HepG2 (cell line): ENCODE measurements at regions not wholly inside any gene's neighbourhood (a gene's known extent, or its start where the extent isn't known, plus 50 kb on each side); places are given as distances from the start of the nearest gene placed in this dataset.

Experiments used
- ATAC-seq: fragments of 200-7000 bp; cut with Tn5 transposase; 3 replicates; pipeline ENCODE4 v1.9.1; 2020; ENCODE audit warnings: mild to moderate bottlenecking, moderate library complexity
- BruUV-seq: library from RNA; stranded (reverse); fragments of 400-500 nt; replicated peaks from 2 replicates; lab custom pipeline; 2021; lab: Mats Ljungman, UMichigan
- CTCF ChIA-PET: fragments of 300-600 bp; formaldehyde crosslinking; extraction: SDS; loops from one replicate; lab custom pipeline; 2021; ENCODE audit warnings: low total read pairs, inconsistent platforms, low intra/inter-chr PET ratio; lab: Yijun Ruan, JAX
- POLR2A ChIA-PET: fragments of 350-600 bp; sonication (Branson Sonifier 250); formaldehyde crosslinking; loops from one replicate; lab custom pipeline; 2020; ENCODE audit warnings: antibody characterized with exemption, inconsistent platforms; lab: Yijun Ruan, JAX
- DNase-seq: peaks from one replicate; pipeline ENCODE4 v3.0.0-alpha.2; 2015; ENCODE audit warnings: low spot score
- FAIRE-seq: peaks from 3 replicates; lab custom pipeline; 2011; peaks lifted over from hg19 to GRCh38; lab: Jason Lieb, UNC
- H2AFZ ChIP-seq: one replicate; pipeline ENCODE4 v1.6.1; 2011; ENCODE audit warnings: low read length, inconsistent platforms
- H3K27ac ChIP-seq: fragments of 300-600 bp; 3 replicates; pipeline ENCODE4 v1.8.0; 2011; ENCODE audit warnings: mixed run types, mild to moderate bottlenecking, mixed read lengths, low read length, inconsistent platforms; ENCODE audit not compliant: insufficient read depth; ENCODE audit errors: extremely low read length
- H3K27me3 ChIP-seq, 2 experiments: fragments of 200-600 bp in 1 of 2; 2 replicates in 1 of 2; 3 replicates in 1 of 2; pipeline versions ENCODE4 v1.6.0 to v1.8.0; 2011; ENCODE audit warnings: low read length in 2 of 2, mild to moderate bottlenecking in 2 of 2, moderate library complexity in 2 of 2, inconsistent platforms in 1 of 2; ENCODE audit not compliant: insufficient read depth in 2 of 2, control insufficient read depth in 1 of 2
- H3K36me3 ChIP-seq, 2 experiments: fragments of 200-600 bp in 1 of 2; replicated peaks in 1 of 2; 2 replicates in 1 of 2; 3 replicates in 1 of 2; pipeline versions ENCODE4 v1.5.1 to v1.8.0; 2011; ENCODE audit warnings: low read length in 2 of 2, inconsistent platforms in 1 of 2; ENCODE audit not compliant: insufficient read depth in 2 of 2, control insufficient read depth in 1 of 2
- H3K4me1 ChIP-seq: 2 replicates; pipeline ENCODE4 v1.5.1; 2012; ENCODE audit warnings: low read length, inconsistent platforms; ENCODE audit not compliant: insufficient read depth
- H3K4me2 ChIP-seq: 2 replicates; pipeline ENCODE4 v1.6.0; 2011; ENCODE audit warnings: low read depth, low read length, inconsistent platforms
- H3K4me3 ChIP-seq, 3 experiments: fragments of 200-600 bp in 1 of 3; sonication (generic), shearing (Covaris generic) in 1 of 3; replicated peaks in 1 of 3; 2 replicates each; pipeline ENCODE4 v1.5.1; 2011 to 2016; ENCODE audit warnings: low read length in 3 of 3, inconsistent platforms in 2 of 3, low read depth in 2 of 3, mild to moderate bottlenecking in 2 of 3, control low read depth in 1 of 3, mixed read lengths in 1 of 3; ENCODE audit not compliant: insufficient read depth in 1 of 3
- H3K79me2 ChIP-seq: one replicate; pipeline ENCODE4 v1.6.1; 2011; ENCODE audit warnings: low read length, inconsistent platforms; ENCODE audit not compliant: insufficient read depth
- H3K9ac ChIP-seq: 2 replicates; pipeline ENCODE4 v1.6.0; 2011; ENCODE audit warnings: mild to moderate bottlenecking, low read depth, low read length, inconsistent platforms; ENCODE audit not compliant: insufficient read depth
- H3K9me3 ChIP-seq: 2 replicates; pipeline ENCODE4 v1.5.1; 2012; ENCODE audit warnings: mild to moderate bottlenecking, low read length
- H4K20me1 ChIP-seq: 2 replicates; pipeline ENCODE4 v1.6.0; 2011; ENCODE audit warnings: inconsistent platforms, mild to moderate bottlenecking, low read length, moderate library complexity; ENCODE audit not compliant: insufficient read depth
- MXD1 ChIP-seq: sonication (generic); formaldehyde crosslinking; IDR thresholded peaks from 2 replicates; pipeline ENCODE4 v1.4.0; 2020; ENCODE audit warnings: mild to moderate bottlenecking, missing genetic modification reagents
- REL ChIP-seq: sonication (generic); formaldehyde crosslinking; conservative IDR thresholded peaks from 2 replicates; pipeline ENCODE4 v1.8.0; 2022; ENCODE audit warnings: mild to moderate bottlenecking, missing genetic modification reagents, moderate library complexity
- STAG1 ChIP-seq: sonication (generic); formaldehyde crosslinking; IDR thresholded peaks from 2 replicates; pipeline ENCODE4 v1.4.0; 2020; ENCODE audit warnings: missing genetic modification reagents
- THAP9 ChIP-seq: sonication (generic); formaldehyde crosslinking; IDR thresholded peaks from 2 replicates; pipeline ENCODE4; 2020; ENCODE audit warnings: missing genetic modification reagents, mild to moderate bottlenecking, borderline replicate concordance
- ZBTB38 ChIP-seq: sonication (generic); formaldehyde crosslinking; IDR thresholded peaks from 2 replicates; pipeline ENCODE4 v1.5.1; 2020; ENCODE audit warnings: mild to moderate bottlenecking, missing genetic modification reagents
- ZNF326 ChIP-seq: sonication (generic); formaldehyde crosslinking; IDR thresholded peaks from 2 replicates; pipeline ENCODE4 v1.4.0; 2020; ENCODE audit warnings: missing genetic modification reagents, borderline replicate concordance
- ZNF33A ChIP-seq: sonication (generic); formaldehyde crosslinking; IDR thresholded peaks from 2 replicates; pipeline ENCODE4 v1.5.1; 2020; ENCODE audit warnings: missing genetic modification reagents, mild to moderate bottlenecking, moderate library complexity, borderline replicate concordance
- ZNF572 ChIP-seq: sonication (generic); formaldehyde crosslinking; IDR thresholded peaks from 2 replicates; pipeline ENCODE4 v1.5.1; 2020; ENCODE audit warnings: mild to moderate bottlenecking, missing genetic modification reagents
- ZNF614 ChIP-seq: IDR thresholded peaks from 2 replicates; pipeline ENCODE4 v1.6.1; 2018; ENCODE audit warnings: missing biosample characterization, missing genetic modification reagents, inconsistent platforms, borderline replicate concordance
- ZNF766 ChIP-seq: sonication (generic); formaldehyde crosslinking; IDR thresholded peaks from 2 replicates; pipeline ENCODE4 v1.5.0; 2020; ENCODE audit warnings: missing genetic modification reagents, borderline replicate concordance
- WGBS: methylation state at CpG from one replicate; pipeline ENCODE4 v1.1.6; 2017; ENCODE audit warnings: low lambda C conversion rate; 5-methylcytosine and 5-hydroxymethylcytosine counted together
- in situ Hi-C: cut with HindIII; loops from 2 replicates; pipeline ENCODE4 v1.10.0; 2017; ENCODE audit warnings: low pct_unique_long_range_greater_than_20kb; ENCODE audit not compliant: extremely low pct_ligation_motif_present
- intact Hi-C: fragments of 100-400 bp; cut with micrococcal nuclease; formaldehyde crosslinking; loops from one replicate; pipeline ENCODE4 v1.10.0; 2022; ENCODE audit not compliant: unreplicated experiment
- TF ChIP-seq, protein P1 (sequence below): sonication (generic); formaldehyde crosslinking; IDR thresholded peaks from 2 replicates; pipeline ENCODE4 v1.4.0; 2020; ENCODE audit warnings: missing genetic modification reagents, borderline replicate concordance

DNA sequence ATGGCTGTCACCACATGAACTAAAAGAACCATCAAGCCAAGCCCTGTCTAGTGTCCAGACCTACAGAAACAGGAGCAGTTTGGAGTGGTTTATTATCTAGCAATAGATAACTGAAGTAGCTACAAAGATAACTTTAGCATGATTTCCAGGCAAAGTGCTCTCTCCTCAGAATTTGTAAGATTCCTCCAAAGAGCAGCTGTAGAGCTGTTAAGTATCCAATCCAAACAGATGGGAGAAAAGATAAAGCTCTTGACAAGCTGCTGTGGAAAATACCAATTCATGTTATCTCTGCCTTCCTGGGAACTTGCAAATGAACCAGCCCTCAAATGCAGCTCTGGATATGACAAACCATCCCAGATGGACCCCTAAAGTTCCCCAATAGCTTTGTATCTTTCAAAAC lies 78.9 kb upstream of the RESF1 start:
- H3K79me2 ChIP-seq = no peaks in the 10 kb centered on the region
- TF ChIP-seq ZNF326 (CRISPR knock-in tag) (no peak), THAP9 (no peak), ZNF614 (CRISPR knock-in tag) (no peak)
- ATAC-seq (no peak), FAIRE-seq (no peak), DNase-seq (no peak)
- H3K4me3 ChIP-seq = no peak overlapping the region
- POLR2A ChIA-PET = no interaction called here
- no peaks in the 10 kb centered on the region for H4K20me1 ChIP-seq
- H3K36me3 ChIP-seq = no peaks in the 10 kb centered on the region
- no peaks in the 10 kb centered on the region for H3K4me1 ChIP-seq
- no peaks in the 10 kb centered on the region for H3K27me3 ChIP-seq
- in situ Hi-C loops (no loop called here), intact Hi-C loops (no loop called here)
- CTCF ChIA-PET = no interaction called here
- no TSS peak for BruUV-seq
- H3K9ac ChIP-seq = no peak overlapping the region
- H3K27ac ChIP-seq = no peak overlapping the region
- no peak overlapping the region for H3K4me2 ChIP-seq
- no peak overlapping the region for H2AFZ ChIP-seq
- H3K9me3 ChIP-seq = no peaks in the 10 kb centered on the region

GRCh38 chr12:31877884-31878283 lies 81.3 kb upstream of the RESF1 start:
- Histone ChIP-seq H3K27me3 (no peaks in the 10 kb centered on the region), H3K36me3 (no peaks in the 10 kb centered on the region), H3K4me3 (no peak overlapping the region), H4K20me1 (no peaks in the 10 kb centered on the region), H3K9ac (no peak overlapping the region), H3K79me2 (no peaks in the 10 kb centered on the region), H3K4me1 (no peaks in the 10 kb centered on the region), H3K9me3 (no peaks in the 10 kb centered on the region), H3K27ac (no peak overlapping the region), H3K4me2 (no peak overlapping the region), H2AFZ (no peak overlapping the region)
- BruUV-seq = no TSS peak
- 50% methylated on average over 1 of the region's 1 CpG for WGBS
- in situ Hi-C loops (no loop called here), intact Hi-C loops (no loop called here)
- ChIA-PET CTCF (no interaction called here), POLR2A (no interaction called here)
- ATAC-seq = no peak
- DNase-seq = no peak
- FAIRE-seq = no peak
- TF ChIP-seq REL (CRISPR knock-in tag) (no peak), ZNF766 (CRISPR knock-in tag) (no peak), ZNF572 (CRISPR knock-in tag) (no peak), STAG1 (no peak), ZNF33A (CRISPR knock-in tag) (no peak), ZBTB38 (CRISPR knock-in tag) (no peak), MXD1 (no peak)
- TF ChIP-seq, protein P1, sequence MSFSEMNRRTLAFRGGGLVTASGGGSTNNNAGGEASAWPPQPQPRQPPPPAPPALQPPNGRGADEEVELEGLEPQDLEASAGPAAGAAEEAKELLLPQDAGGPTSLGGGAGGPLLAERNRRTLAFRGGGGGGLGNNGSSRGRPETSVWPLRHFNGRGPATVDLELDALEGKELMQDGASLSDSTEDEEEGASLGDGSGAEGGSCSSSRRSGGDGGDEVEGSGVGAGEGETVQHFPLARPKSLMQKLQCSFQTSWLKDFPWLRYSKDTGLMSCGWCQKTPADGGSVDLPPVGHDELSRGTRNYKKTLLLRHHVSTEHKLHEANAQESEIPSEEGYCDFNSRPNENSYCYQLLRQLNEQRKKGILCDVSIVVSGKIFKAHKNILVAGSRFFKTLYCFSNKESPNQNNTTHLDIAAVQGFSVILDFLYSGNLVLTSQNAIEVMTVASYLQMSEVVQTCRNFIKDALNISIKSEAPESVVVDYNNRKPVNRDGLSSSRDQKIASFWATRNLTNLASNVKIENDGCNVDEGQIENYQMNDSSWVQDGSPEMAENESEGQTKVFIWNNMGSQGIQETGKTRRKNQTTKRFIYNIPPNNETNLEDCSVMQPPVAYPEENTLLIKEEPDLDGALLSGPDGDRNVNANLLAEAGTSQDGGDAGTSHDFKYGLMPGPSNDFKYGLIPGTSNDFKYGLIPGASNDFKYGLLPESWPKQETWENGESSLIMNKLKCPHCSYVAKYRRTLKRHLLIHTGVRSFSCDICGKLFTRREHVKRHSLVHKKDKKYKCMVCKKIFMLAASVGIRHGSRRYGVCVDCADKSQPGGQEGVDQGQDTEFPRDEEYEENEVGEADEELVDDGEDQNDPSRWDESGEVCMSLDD (CRISPR knock-in tag) = no peak
